ENCODE measurements at regions not wholly inside any gene's neighbourhood (a gene's known extent, or its start where the extent isn't known, plus 50 kb on each side); places are given as distances from the start of the nearest gene placed in this dataset.

DNA sequence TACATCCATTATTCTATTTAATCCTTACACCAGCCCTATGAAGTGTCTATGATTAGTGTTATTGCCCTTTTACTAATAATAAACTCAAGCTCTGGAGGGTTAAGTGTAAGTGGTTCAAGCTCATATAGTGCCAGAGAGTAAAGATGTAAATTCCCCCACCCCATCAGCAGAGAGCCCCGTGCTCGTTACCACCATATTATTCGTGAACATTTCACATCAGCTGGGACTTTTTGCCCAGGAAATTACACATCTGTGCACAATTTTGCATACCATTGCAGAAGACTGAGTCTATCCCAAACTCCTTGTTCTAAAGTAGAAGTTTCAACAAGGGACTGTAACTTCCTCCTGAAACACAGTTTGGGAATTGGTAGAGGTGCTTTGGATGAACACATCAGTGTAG is 220.1 kb downstream of the BCAS1 start:
- TF ChIP-seq, protein P1, sequence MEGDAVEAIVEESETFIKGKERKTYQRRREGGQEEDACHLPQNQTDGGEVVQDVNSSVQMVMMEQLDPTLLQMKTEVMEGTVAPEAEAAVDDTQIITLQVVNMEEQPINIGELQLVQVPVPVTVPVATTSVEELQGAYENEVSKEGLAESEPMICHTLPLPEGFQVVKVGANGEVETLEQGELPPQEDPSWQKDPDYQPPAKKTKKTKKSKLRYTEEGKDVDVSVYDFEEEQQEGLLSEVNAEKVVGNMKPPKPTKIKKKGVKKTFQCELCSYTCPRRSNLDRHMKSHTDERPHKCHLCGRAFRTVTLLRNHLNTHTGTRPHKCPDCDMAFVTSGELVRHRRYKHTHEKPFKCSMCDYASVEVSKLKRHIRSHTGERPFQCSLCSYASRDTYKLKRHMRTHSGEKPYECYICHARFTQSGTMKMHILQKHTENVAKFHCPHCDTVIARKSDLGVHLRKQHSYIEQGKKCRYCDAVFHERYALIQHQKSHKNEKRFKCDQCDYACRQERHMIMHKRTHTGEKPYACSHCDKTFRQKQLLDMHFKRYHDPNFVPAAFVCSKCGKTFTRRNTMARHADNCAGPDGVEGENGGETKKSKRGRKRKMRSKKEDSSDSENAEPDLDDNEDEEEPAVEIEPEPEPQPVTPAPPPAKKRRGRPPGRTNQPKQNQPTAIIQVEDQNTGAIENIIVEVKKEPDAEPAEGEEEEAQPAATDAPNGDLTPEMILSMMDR (IDR thresholded peaks at IDR 0.05), result no peak
- TF ChIP-seq POLR2A (IDR thresholded peaks at IDR 0.05), result no peak
